ENCODE measurements at regions not wholly inside any gene's neighbourhood (a gene's known extent, or its start where the extent isn't known, plus 50 kb on each side); places are given as distances from the start of the nearest gene placed in this dataset.

DNA sequence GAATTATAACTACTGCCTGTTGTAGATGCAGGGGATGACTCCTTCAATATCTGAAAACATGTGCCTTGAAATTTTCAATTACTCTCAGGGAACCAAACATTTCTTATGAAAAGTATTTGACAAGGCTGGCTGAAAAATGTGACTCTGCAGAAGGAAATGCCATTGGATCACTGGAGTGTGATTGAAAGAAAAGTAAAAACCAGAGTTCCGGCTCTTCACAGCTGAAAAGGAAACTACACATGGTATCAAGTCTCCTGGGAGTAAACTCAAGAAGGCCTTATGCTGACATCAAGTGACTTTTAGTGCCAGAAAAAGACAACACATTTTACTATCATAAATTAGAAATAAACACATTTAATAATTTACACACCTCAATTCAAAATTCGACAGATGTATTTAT, 693.0 kb downstream of the LRFN5 start:
- TF ChIP-seq, protein P1, sequence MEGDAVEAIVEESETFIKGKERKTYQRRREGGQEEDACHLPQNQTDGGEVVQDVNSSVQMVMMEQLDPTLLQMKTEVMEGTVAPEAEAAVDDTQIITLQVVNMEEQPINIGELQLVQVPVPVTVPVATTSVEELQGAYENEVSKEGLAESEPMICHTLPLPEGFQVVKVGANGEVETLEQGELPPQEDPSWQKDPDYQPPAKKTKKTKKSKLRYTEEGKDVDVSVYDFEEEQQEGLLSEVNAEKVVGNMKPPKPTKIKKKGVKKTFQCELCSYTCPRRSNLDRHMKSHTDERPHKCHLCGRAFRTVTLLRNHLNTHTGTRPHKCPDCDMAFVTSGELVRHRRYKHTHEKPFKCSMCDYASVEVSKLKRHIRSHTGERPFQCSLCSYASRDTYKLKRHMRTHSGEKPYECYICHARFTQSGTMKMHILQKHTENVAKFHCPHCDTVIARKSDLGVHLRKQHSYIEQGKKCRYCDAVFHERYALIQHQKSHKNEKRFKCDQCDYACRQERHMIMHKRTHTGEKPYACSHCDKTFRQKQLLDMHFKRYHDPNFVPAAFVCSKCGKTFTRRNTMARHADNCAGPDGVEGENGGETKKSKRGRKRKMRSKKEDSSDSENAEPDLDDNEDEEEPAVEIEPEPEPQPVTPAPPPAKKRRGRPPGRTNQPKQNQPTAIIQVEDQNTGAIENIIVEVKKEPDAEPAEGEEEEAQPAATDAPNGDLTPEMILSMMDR (IDR thresholded peaks at IDR 0.05; ENCODE audit: low read depth, low read length, missing control alignments) = no peak
- no peak for DNase-seq
- no peaks in the 10 kb centered on the region for H3K27me3 ChIP-seq (replicated peaks)
- H3K36me3 ChIP-seq (replicated peaks) = no peaks in the 10 kb centered on the region
- in situ Hi-C loops (cut with HindIII; ENCODE audit: low pct_ligation_motif_present, low sequenced_read_pairs) = no loop called here
- H3K4me3 ChIP-seq (ENCODE audit: low read depth, low read length) = no peak overlapping the region
- no peak overlapping the region for H3K27ac ChIP-seq

GRCh38 chr14:42293180-42293579, 686.5 kb downstream of the LRFN5 start:
- in situ Hi-C loops (cut with HindIII; ENCODE audit: low pct_ligation_motif_present, low sequenced_read_pairs) = no loop called here
- Histone ChIP-seq H3K27me3 (replicated peaks) (no peaks in the 10 kb centered on the region), H3K4me3 (ENCODE audit: low read depth, low read length) (no peak overlapping the region), H3K27ac (no peak overlapping the region), H3K36me3 (replicated peaks) (no peaks in the 10 kb centered on the region)
- TF ChIP-seq, protein P1 (IDR thresholded peaks at IDR 0.05; ENCODE audit: low read depth, low read length, missing control alignments) = no peak
- no peak for DNase-seq

- no peak for DNase-seq
- in situ Hi-C loops (cut with HindIII; ENCODE audit: low pct_ligation_motif_present, low sequenced_read_pairs) = no loop called here
- Histone ChIP-seq H3K27ac (no peak overlapping the region), H3K4me3 (ENCODE audit: low read depth, low read length) (no peak overlapping the region), H3K36me3 (replicated peaks) (no peaks in the 10 kb centered on the region), H3K27me3 (replicated peaks) (no peaks in the 10 kb centered on the region)
- TF ChIP-seq, protein P1 (IDR thresholded peaks at IDR 0.05; ENCODE audit: low read depth, low read length, missing control alignments) = no peak
These were observed 671.2 kb downstream of the LRFN5 start for GRCh38 chr14:42277840-42278239.

DNA sequence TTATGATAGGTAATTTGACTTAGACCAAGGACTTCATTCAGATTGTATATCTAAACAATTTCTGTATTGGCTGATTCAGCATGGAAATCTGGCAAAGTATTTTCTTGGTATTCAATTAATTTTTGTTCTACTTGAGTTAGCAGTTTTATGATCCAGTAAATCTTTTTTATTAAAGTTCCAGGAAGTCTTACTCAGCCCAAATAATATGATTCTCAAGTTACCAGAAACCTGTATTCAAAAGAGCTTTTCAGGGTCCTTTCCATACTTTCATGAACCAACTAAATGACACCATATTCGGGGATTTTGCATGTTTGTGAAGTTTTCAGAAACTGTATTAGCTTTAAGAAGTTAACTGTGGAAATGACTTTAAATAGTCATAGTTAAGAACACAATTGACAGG, 662.6 kb downstream of the LRFN5 start:
- in situ Hi-C loops (cut with HindIII; ENCODE audit: low pct_ligation_motif_present, low sequenced_read_pairs) = no loop called here
- no peak overlapping the region for H3K27ac ChIP-seq
- TF ChIP-seq, protein P1 (IDR thresholded peaks at IDR 0.05; ENCODE audit: low read depth, low read length, missing control alignments) = no peak
- no peak for DNase-seq
- H3K4me3 ChIP-seq (ENCODE audit: low read depth, low read length) = no peak overlapping the region
- H3K27me3 ChIP-seq (replicated peaks) = no peaks in the 10 kb centered on the region
- H3K36me3 ChIP-seq (replicated peaks) = no peaks in the 10 kb centered on the region

DNA sequence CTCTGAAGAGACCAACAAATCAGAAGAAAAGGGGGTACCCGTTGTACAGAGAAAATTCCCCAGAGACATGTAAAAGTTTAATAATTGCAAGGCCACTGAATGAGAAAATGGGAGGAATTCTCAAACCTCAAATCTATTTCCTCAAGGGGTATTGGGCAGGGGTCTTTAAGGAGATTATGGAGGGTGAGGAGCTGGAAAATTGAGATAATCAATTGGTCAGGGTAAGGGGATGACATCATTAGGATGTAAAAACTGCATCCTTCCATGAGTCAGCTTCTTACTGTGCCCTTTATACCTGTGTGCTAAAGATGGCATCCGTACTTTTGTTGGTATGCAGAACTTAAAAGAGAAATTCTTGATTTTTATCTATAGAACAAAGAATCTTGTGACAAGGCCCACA, 641.5 kb downstream of the LRFN5 start:
- no peak for DNase-seq
- TF ChIP-seq, protein P1 (IDR thresholded peaks at IDR 0.05; ENCODE audit: low read depth, low read length, missing control alignments) = no peak
- H3K4me3 ChIP-seq (ENCODE audit: low read depth, low read length) = no peak overlapping the region
- no peaks in the 10 kb centered on the region for H3K36me3 ChIP-seq (replicated peaks)
- in situ Hi-C loops (cut with HindIII; ENCODE audit: low pct_ligation_motif_present, low sequenced_read_pairs) = no loop called here
- H3K27ac ChIP-seq = no peak overlapping the region
- H3K27me3 ChIP-seq (replicated peaks) = no peaks in the 10 kb centered on the region

DNA sequence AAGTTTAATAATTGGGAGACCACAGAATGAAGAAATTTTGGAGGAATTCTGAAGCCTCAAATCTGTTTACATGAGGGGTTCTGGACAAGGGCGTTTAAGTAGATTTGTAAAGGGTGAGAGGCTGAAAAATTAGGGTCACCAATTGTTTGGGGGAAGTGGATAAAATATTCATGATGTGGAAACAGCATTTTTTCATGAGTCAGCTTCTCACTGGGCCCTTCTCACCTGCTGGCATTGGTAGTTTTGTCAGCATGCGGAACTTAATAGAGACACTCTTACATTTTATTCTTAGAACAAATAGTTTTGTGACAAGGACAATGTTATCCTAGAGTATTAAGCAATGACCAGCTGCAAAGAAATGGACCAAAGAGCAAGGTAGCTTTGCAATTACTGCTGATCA, 634.4 kb downstream of the LRFN5 start:
- TF ChIP-seq, protein P1 (IDR thresholded peaks at IDR 0.05; ENCODE audit: low read depth, low read length, missing control alignments) = no peak

More for the DNA sequence above, 634.4 kb downstream of the LRFN5 start:
- Histone ChIP-seq H3K4me3 (ENCODE audit: low read depth, low read length) (no peak overlapping the region), H3K27me3 (replicated peaks) (no peaks in the 10 kb centered on the region), H3K27ac (no peak overlapping the region), H3K36me3 (replicated peaks) (no peaks in the 10 kb centered on the region)
- DNase-seq = no peak
- in situ Hi-C loops (cut with HindIII; ENCODE audit: low pct_ligation_motif_present, low sequenced_read_pairs) = no loop called here
